HL-60 (cell line): ENCODE measurements at regions not wholly inside any gene's neighbourhood (a gene's known extent, or its start where the extent isn't known, plus 50 kb on each side); places are given as distances from the start of the nearest gene placed in this dataset.

Experiments used
- DNase-seq, 2 experiments: peaks; one replicate each; pipeline ENCODE4 v3.0.0-alpha.2; 2010 to 2020; ENCODE audit warnings: low read depth in 1 of 2, low spot score in 1 of 2
- H3K27ac ChIP-seq: fragments of 250-450 bp; sonication (Bioruptor Pico); replicated peaks from 2 replicates; pipeline ENCODE4 v1.5.1; 2020; ENCODE audit warnings: mild to moderate bottlenecking, moderate library complexity
- H3K27me3 ChIP-seq: fragments of 250-450 bp; sonication (Bioruptor Pico); 2 replicates; pipeline ENCODE4 v1.5.1; 2021; ENCODE audit warnings: mild to moderate bottlenecking, moderate library complexity; ENCODE audit not compliant: insufficient read depth, poor library complexity, severe bottlenecking
- H3K4me3 ChIP-seq: replicated peaks from 2 replicates; pipeline ENCODE4 v1.5.1; 2011; ENCODE audit warnings: mild to moderate bottlenecking, control low read depth, low read length; ENCODE audit not compliant: insufficient read depth
- GABPA ChIP-seq: IDR thresholded peaks from 2 replicates; pipeline ENCODE4 v1.6.1; 2012; ENCODE audit warnings: low read depth
- POLR2AphosphoS5 ChIP-seq: IDR thresholded peaks from 2 replicates; pipeline ENCODE4 v1.6.1; 2012; ENCODE audit warnings: low read depth
- SPI1 ChIP-seq: IDR thresholded peaks from 2 replicates; pipeline ENCODE4 v1.6.1; 2012; ENCODE audit warnings: low read depth, mild to moderate bottlenecking, borderline replicate concordance
- TF ChIP-seq, protein P1 (sequence below): IDR thresholded peaks from one replicate; pipeline ENCODE4 v1.5.1; 2011; ENCODE audit warnings: low read length, control low read depth, inconsistent platforms; ENCODE audit not compliant: insufficient read depth
- TF ChIP-seq, protein P2 (sequence below): IDR thresholded peaks from 2 replicates; pipeline ENCODE4 v1.6.1; 2012; ENCODE audit warnings: low read depth; ENCODE audit not compliant: insufficient replicate concordance

DNA sequence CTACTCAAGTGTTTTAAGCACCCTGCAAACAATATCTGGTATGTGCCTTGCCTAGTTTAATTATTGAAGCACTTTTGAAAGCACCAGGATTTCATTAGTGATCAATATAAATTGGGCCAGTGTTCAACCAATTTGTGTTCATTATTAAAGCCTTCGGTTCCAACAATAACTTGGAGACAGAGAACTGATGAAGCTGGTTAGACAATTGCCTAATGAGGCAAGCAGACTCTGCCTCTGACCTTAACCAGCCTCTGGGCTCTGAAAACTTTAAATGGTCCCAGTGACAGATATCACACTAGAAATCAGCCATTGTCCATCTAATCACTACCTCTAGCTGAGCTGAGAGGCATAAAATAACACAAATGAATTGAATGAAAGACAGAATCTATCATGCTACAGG lies 139.9 kb upstream of the CNTN6 start:
- DNase-seq, result no peak
- TF ChIP-seq POLR2AphosphoS5 (no peak), SPI1 (no peak), GABPA (no peak)
- TF ChIP-seq, protein P1, sequence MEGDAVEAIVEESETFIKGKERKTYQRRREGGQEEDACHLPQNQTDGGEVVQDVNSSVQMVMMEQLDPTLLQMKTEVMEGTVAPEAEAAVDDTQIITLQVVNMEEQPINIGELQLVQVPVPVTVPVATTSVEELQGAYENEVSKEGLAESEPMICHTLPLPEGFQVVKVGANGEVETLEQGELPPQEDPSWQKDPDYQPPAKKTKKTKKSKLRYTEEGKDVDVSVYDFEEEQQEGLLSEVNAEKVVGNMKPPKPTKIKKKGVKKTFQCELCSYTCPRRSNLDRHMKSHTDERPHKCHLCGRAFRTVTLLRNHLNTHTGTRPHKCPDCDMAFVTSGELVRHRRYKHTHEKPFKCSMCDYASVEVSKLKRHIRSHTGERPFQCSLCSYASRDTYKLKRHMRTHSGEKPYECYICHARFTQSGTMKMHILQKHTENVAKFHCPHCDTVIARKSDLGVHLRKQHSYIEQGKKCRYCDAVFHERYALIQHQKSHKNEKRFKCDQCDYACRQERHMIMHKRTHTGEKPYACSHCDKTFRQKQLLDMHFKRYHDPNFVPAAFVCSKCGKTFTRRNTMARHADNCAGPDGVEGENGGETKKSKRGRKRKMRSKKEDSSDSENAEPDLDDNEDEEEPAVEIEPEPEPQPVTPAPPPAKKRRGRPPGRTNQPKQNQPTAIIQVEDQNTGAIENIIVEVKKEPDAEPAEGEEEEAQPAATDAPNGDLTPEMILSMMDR, result no peak
- TF ChIP-seq, protein P2, sequence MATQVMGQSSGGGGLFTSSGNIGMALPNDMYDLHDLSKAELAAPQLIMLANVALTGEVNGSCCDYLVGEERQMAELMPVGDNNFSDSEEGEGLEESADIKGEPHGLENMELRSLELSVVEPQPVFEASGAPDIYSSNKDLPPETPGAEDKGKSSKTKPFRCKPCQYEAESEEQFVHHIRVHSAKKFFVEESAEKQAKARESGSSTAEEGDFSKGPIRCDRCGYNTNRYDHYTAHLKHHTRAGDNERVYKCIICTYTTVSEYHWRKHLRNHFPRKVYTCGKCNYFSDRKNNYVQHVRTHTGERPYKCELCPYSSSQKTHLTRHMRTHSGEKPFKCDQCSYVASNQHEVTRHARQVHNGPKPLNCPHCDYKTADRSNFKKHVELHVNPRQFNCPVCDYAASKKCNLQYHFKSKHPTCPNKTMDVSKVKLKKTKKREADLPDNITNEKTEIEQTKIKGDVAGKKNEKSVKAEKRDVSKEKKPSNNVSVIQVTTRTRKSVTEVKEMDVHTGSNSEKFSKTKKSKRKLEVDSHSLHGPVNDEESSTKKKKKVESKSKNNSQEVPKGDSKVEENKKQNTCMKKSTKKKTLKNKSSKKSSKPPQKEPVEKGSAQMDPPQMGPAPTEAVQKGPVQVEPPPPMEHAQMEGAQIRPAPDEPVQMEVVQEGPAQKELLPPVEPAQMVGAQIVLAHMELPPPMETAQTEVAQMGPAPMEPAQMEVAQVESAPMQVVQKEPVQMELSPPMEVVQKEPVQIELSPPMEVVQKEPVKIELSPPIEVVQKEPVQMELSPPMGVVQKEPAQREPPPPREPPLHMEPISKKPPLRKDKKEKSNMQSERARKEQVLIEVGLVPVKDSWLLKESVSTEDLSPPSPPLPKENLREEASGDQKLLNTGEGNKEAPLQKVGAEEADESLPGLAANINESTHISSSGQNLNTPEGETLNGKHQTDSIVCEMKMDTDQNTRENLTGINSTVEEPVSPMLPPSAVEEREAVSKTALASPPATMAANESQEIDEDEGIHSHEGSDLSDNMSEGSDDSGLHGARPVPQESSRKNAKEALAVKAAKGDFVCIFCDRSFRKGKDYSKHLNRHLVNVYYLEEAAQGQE, result no peak
- Histone ChIP-seq H3K27me3 (no peaks in the 10 kb centered on the region), H3K27ac (no peak overlapping the region), H3K4me3 (no peak overlapping the region)

DNA sequence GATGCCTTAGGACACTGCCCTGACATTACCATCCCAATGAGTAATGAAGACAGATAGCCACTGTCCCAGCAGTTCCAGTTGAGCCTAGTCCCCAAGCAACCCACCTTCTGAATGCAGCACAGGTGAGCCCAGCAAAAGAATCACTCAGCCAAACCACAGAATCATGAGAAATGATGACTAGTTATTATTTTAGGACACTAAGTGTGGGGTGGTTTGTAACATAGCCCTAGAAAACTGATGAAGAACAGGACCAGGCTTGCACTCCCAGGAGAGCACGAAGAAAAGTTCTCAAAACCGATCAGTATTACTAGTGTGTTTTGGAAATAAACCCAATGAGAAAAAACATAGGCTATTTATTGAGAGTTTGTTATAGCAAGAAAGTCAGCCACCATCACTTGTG lies 129.6 kb upstream of the CNTN6 start:
- H3K27ac ChIP-seq, result no peak overlapping the region
- H3K27me3 ChIP-seq, result no peaks in the 10 kb centered on the region
- no peak for DNase-seq
- no peak overlapping the region for H3K4me3 ChIP-seq
- TF ChIP-seq POLR2AphosphoS5 (no peak), SPI1 (no peak), GABPA (no peak)
- TF ChIP-seq, protein P1, result no peak
- TF ChIP-seq, protein P2, result no peak

DNA sequence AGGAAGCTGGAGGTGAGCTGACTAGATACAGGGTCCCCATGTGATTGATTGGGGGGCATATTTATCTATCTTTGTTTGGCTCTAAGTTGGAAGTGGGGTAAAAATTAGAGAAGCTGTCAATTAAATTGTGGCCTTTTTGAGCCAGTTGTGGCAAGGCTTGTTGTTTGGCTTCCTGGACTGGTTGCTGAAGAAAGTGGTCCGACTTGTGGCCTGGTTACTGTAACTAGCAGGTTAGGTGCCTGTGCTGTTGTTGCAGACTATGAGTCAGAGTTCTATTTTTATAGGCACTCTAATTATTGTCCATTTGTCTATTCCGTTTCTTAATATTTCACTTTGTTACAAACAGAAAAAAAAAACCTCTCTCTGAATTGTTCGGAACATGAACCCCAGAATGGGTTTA lies 129.1 kb upstream of the CNTN6 start:
- Histone ChIP-seq H3K27me3 (no peaks in the 10 kb centered on the region), H3K27ac (no peak overlapping the region), H3K4me3 (no peak overlapping the region)
- no peak for TF ChIP-seq GABPA
- TF ChIP-seq SPI1, result no peak
- TF ChIP-seq, protein P1, result no peak
- TF ChIP-seq POLR2AphosphoS5, result no peak
- TF ChIP-seq, protein P2, result no peak
- DNase-seq, result no peak
